Upper lobe of left lung (tissue), 4 donors: ENCODE measurements at regions not wholly inside any gene's neighbourhood (a gene's known extent, or its start where the extent isn't known, plus 50 kb on each side); places are given as distances from the start of the nearest gene placed in this dataset.

ENCODE experiments used
- POLR2A ChIP-seq, 4 donors: fragments of 450-650 bp; IDR thresholded peaks; one replicate each; pipeline ENCODE4 v1.5.1; 2016 to 2017; ENCODE audit warnings: antibody characterized with exemption in 4 of 4, mild to moderate bottlenecking in 2 of 4
- POLR2AphosphoS5 ChIP-seq, 2 donors: sonication (generic); formaldehyde crosslinking; IDR thresholded peaks; one replicate each; pipeline ENCODE4 v1.5.1; 2017; ENCODE audit warnings: antibody characterized with exemption in 2 of 2
- TF ChIP-seq, protein P1 (sequence below), 6 experiments: fragments of 450-650 bp in 4 of 6; fragments of 200-600 bp in 2 of 6; sonication (generic) in 2 of 6; IDR thresholded peaks; one replicate each; pipeline ENCODE4 v1.5.1; 2016 to 2019; ENCODE audit warnings: antibody characterized with exemption in 6 of 6

DNA sequence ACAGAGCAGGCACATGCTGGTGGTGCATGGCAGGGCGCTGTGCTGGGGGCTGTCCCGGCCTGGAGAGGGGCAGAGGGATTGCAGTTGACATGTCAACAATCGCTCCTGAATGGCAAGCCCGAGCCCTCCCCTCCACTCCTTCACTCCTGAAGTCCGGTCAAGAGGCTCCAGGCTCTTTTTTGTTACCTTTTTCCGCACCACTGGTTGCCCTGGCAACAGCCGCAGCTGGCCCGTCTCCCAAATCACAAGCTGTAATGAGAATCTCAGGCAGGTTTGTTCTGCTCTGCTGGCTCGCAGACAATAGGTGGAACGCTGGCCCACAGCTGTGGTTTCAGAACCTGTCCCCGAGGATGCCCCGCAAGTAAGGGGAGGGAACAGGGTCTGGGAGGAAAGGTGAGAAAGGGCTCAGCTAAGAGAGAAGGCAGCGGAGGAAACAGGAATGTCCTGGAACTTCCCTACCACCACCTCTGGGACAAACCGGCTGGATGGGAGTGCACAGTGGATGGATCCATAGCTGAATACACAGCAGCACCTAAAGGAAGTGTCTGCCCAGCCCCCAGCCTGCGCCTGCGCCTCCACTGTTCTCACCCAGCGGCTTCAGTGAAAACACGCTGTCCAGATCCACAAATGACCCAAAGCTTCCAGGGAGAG is 58.9 kb downstream of the CALML3 start:
- TF ChIP-seq POLR2A (IDR thresholded peaks at IDR 0.05) (no peak), POLR2AphosphoS5 (IDR thresholded peaks at IDR 0.05) (no peak)
- TF ChIP-seq, protein P1, sequence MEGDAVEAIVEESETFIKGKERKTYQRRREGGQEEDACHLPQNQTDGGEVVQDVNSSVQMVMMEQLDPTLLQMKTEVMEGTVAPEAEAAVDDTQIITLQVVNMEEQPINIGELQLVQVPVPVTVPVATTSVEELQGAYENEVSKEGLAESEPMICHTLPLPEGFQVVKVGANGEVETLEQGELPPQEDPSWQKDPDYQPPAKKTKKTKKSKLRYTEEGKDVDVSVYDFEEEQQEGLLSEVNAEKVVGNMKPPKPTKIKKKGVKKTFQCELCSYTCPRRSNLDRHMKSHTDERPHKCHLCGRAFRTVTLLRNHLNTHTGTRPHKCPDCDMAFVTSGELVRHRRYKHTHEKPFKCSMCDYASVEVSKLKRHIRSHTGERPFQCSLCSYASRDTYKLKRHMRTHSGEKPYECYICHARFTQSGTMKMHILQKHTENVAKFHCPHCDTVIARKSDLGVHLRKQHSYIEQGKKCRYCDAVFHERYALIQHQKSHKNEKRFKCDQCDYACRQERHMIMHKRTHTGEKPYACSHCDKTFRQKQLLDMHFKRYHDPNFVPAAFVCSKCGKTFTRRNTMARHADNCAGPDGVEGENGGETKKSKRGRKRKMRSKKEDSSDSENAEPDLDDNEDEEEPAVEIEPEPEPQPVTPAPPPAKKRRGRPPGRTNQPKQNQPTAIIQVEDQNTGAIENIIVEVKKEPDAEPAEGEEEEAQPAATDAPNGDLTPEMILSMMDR (IDR thresholded peaks at IDR 0.05), result no peak
